D341Med (cell line): ENCODE measurements at regions not wholly inside any gene's neighbourhood (a gene's known extent, or its start where the extent isn't known, plus 50 kb on each side); places are given as distances from the start of the nearest gene placed in this dataset.

Source experiments
- DNase-seq: peaks from one replicate; pipeline ENCODE4 v3.0.0; 2012; ENCODE audit warnings: low spot score

DNA sequence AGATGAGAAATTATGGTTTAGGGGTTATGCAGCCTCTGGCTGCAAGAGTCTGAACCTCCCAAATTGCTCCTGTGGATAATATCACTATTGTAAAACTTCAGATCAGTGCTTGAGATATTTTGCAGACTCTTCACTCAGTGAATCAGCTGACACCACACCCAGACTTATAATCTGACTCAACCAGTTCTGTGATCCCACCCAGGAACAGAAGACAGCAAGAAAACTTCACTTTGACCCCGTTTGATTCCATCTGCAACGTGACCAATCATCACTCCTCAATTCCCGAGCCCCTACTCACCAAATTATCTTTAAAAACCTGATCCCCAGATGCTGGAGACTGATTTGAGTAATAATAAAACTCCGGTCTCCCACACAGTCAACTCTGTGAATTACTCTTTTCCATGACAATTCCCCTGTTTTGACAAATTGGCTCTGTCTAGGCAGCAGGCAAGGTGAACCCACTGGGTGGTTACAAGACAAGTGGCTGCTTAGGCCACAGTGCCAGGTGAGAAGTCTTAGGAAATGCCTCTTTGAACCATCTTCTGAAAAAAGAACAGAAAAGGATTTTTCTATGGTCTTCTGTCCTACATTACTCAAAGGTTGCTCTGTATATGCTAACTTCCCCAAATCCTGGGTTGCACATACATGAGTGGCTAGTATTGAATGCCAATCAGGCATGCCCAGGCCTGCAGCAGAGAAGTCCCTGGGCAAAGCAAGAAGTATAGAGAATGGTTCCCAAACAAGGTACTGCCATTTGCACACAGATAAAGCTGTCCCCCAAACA, 588.0 kb downstream of the PRELID2 start:
- no peak for DNase-seq

DNA sequence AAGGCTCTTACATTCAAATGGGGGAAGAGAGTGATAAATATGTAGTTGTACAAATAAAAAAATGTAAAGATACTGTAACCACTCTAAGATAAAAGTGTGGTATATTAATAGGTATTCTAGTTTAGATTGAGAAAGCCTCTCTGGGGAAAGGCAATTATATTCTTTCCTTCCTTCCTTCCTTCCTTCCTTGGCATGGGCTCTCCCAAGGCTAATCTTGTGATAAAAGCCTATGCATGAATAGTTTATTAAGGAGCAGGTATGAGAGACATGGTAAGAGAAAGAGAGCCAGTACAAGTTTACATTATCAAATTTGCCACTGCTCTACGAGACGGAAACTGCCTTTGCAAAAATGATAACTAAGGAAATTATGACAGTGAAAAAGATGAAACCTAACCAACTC, 588.8 kb downstream of the PRELID2 start:
- no peak for DNase-seq

DNA sequence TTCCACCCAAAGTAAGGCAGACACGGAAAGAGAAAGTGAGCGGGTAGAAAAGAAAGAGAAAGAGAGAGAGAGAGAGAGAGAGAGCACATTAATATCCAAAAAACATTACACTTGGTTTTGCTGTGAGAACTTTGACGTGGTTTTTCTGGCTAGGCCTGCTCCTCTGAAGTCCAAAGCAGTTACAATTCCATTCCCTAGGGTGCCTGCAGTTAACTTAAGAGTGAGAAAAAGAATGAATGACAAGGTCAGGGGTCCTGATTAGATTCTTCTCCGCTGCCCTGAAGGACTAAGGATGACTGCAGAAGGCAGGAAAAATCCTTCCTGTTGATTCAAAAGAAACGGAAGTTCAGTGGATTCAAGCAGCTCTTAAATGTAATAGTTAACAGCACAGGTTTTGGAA, 589.8 kb downstream of the PRELID2 start:
- DNase-seq: no peak

DNA sequence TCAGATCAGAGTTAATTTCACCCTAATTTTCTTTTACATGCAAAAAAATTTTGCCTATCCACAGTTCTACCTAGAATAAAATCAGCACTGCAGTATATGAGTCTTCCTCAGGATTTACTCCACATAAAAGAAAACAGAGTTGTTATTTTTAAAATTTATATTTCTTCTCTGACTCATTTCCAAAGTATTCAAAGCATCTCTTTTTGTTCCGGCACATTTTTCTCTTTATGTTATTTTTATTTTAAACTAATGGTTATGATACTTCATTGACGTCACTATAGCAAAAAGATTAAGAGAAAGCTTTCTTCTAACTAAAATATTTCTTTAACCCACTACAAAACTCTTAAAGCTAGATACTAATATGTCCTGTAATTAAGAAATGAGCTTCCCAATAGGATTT, 590.4 kb downstream of the PRELID2 start:
- no peak for DNase-seq

DNA sequence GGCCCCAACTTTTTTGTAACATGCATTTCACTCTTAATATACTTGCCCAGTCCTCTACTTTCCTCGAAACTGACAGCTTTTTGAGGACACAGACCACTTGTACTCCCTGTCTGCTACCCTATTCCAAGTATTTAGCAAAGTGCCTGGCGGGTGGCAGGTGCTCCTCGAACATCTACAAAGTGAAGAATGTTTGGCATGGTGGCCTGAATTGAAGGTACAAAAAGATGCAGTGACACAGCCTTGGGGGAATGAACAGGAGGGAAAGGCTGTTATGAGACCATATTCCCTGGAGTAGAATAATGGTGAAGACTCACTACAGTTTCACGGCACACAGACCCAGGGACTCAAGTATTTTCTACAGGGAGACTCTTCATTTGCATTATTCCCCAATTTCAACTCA, 590.9 kb downstream of the PRELID2 start:
- no peak for DNase-seq

DNA sequence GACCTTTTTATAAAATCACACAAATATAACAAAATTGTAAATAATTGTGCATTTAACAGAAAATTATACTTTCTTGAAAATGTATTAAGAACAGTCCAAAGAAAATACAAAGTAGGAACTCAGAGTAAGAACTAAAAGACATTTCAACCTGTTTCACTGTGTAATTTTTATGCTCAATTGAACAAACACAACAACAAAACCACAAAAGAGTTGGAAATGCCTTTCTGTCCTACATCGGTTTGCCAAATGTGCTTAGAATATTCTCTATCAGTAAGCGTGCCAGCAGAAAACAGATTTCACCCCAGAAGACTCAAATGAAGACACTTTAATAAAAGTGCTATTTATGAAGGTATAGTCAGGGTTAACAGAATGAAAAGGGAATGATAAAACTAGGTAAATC, 592.1 kb downstream of the PRELID2 start:
- no peak for DNase-seq

DNA sequence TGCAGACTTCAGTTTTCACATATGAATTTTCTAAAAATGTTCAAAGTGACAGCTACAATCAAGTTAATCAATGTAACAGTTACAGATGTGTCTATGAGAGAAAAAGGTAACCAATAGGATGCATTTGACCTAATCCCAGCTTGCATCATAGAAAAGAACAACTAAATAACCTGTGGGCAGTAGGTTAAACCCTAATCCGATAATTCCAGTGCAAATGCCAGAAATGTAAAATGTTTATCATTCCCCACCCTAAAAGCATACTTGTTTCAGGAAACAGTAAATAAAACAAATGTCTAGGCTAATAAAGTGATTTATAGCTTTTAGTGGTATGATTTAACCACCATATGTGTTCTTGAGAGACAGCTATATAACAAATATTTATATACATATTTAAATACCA, 592.6 kb downstream of the PRELID2 start:
- no peak for DNase-seq

DNA sequence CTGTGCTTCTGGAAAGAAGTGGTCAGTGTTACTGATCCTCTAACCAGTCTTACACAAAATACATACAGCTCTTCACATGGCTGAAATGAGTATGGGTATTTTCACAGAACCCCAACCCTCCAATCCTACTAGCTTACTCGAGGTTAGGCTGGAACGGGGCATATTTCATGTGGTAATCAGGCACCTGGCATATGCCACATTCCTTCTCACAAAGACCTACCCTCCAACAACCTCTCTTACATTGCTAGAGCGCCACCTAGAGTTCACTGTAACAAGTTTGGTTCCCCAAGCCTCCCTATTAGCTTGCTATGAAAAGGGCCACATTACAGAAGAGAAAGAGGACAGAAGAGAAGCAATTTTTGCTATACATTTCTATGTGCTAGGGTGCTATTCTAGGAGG, 597.3 kb downstream of the PRELID2 start:
- DNase-seq: peak; percentile 47

DNA sequence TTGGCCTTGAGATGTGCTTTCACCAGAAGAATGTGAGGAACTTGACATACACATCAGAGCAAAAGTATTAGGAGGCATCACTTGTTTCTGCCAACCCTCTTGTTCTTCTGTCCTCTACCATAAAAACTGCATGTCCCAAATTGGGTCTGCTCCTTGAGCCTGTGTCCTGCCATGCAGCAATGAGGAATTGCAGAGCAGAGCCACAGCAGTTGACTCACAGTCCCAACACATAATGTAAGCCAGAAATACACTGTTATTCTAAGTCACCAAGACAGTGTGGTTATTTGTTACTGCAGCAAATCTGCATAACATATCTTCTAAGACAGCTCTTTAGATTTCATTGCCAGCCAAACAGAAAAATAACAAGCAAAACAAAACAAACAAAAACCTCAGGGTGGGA, 598.2 kb downstream of the PRELID2 start:
- DNase-seq: no peak

DNA sequence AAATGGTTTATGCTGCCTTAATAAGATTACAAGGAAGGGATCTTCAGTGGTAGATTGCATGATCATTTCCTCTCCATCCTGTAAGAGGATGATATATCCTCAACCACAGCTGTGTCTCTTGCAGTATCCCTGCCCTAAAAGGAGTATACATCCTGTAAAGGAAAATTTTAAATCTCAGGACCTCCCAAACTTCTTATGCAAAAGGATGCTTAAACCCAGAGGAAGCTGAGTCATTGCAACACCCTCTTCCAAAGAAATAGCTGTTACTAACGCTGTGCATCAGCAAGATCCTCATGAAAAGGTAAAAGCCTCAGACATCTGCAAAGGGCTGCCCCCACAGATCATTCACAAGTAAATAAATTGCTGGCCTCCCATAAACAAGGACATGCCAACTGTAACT, 599.0 kb downstream of the PRELID2 start:
- DNase-seq: no peak

DNA sequence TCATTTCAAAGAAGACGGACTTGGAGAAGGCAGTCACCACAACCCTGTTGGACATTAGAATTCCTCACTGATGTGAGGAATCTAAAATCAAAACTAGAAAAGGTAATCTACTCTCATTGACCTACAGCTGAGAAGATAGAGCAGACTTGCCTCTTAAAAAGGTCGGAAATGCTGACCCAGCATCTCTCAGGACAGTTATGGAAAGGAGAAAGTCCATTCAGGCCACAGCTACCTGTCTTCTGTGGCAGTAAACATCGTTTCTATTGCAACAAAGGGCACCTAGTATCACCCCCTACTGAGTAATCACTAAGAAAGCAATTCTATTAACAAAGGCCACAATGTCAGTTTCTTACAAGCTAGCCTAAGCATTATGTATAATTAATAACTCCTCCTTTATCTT, 601.7 kb downstream of the PRELID2 start:
- DNase-seq: no peak

DNA sequence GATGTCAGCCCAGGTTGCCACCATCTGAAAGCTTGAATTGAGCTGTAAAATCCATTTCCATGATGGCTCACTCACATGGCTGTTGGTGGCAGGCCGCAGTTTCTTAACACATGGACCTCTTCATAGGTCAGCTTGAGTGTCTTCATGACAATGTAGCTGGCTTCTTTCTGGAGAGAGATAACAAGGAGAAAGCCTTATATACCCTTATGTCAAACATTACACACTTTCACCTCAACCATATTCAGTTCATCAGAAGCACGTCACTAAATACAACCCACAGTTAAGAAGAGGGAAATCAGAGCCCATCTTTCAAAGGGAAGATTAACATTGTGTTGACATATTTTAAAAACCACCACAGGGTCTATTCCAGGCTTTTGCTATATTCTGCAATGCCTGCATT, 604.4 kb downstream of the PRELID2 start:
- no peak for DNase-seq

DNA sequence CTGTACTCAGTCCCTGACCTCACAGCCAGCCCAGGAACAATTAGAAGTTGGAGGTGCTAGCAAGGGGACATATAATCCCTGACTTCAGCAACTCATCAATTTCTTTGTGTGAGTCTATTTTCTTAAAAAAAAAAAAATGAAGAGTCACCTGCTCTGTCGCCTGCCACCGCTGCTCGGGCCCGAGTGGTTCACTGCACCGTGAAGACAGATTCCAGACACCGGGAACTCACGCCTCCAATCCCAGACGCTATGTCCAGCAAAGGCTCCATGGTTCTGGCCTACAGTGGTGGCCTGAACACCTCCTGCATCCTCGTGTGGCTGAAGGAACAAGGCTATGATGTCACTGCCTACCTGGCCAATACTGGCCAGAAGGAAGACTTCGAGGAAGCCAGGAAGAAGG, 606.6 kb downstream of the PRELID2 start:
- DNase-seq: no peak

DNA sequence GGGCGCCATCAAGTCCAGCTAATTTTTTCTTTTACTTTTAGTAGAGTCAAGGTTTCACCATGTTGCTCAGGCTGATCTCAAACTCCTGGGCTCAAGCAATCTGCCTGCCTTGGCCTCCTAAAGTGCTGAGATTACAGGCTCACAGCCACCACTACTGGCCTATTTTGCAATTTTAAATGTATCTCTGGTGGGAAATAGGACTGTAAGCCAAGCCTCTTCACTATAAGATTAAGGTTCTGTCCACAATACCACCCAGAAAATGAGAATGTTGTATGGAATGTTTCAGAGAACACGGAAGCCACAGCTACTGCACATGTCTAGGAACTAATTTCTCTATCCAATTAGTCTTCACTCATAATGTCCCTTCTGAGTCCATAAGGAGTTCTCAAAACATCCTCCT, 607.3 kb downstream of the PRELID2 start:
- no peak for DNase-seq

DNA sequence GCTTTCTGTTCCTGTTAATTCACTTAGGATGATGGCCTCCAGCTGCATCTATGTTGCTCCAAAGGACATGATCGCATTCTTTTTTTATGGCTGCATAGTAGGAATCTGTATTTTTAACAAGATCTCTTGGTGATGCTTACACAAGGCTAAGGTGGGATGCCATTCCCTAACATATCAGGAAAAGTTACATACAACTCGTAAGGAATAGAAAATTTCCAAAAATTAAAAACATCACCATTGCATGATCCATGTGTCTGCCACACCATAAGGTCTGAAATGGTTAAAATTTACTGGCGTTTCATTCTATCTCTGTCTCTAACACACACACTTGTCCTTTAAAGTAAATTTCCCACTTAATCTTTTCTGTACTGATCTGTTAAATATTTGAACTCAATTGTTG, 608.4 kb downstream of the PRELID2 start:
- DNase-seq: no peak

DNA sequence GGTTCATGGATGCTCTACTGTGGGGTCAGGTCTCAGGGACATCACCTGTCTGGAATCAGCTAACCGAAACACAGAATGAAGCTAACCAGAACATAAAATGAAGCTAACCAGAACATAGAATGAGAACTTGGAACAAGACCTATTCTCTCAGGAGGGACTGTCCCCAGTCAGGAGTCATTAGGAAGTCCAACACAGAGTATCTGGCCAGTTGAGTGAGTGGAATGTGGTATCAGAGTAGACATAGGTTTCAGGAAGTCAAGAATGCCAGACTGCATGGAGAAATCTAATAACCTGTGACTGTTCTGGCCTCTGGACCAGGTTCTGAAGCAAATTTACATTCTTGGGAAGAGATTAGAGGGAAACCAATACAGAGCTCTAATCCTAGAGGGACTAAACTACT, 609.6 kb downstream of the PRELID2 start:
- no peak for DNase-seq

DNA sequence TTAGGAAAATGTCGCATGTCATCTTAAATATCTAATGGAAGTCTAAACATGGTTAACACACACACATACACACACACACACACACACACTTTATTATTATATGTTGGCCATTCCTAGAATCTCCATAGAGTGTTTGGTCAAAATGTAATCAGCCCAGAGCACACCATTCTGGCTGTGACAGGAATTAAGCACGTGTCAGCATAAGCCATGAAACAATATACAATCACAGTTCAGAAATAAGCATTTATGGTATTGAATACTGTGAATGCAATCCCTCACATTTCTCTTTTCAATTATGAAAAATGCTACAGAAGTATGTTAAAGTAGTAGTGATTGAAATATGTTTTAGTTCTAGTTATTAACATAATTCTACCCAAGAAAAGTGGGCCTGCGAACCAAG, 611.6 kb downstream of the PRELID2 start:
- no peak for DNase-seq

DNA sequence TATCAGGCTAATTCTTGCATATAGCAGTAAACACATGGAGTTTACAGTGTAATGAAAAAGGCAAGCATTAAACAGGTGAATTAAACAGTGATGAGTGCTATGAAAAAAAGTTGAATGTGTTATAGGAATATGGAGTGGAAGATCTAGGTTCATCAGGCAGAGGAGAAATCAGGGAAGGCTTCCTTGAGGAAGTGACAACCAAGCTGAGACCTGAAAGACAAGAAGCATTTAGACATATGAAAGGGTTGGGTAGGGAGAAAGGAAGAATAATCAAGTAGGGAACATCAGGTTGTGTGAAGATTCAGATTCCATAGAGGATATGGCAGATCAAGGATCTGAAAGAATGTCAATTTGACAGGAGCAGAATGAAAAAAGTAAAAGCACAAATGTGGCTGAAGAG, 612.5 kb downstream of the PRELID2 start:
- DNase-seq: no peak

DNA sequence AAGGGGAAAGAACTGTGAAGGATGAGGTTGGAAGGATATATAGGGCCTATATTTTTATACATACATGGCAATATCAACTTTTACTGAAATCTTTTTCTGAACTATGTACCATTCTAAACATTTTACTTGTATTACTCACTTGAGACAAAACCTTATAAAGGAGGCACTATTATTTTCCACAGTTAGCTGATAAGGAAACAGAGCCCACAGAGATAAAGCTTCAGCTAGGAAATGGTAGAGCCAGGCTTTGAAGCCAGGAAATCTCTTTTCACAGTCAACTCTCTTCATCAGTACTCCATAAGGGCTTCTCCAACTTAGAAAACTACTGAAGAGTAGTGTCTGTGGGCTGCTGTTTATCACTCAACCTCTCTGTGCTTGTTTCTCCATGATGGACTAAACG, 613.7 kb downstream of the PRELID2 start:
- DNase-seq: no peak

DNA sequence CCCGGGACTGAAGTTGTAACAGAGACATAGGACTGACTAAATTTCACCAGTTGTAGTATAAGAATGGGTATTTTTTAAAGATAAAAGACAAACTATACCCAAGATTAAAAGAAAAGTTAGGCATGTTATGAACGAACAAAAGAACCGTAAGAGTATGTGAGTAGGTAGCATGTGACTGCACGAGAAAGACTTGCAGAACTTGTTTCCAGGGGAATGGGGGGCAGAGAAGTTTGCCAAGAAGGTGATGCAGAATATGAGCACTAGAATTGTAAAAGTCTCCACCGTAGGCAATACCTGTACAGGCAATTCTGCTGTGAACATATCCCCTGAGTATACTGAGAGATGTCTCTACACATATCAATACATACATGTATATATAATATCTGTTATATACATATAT, 614.7 kb downstream of the PRELID2 start:
- no peak for DNase-seq

DNA sequence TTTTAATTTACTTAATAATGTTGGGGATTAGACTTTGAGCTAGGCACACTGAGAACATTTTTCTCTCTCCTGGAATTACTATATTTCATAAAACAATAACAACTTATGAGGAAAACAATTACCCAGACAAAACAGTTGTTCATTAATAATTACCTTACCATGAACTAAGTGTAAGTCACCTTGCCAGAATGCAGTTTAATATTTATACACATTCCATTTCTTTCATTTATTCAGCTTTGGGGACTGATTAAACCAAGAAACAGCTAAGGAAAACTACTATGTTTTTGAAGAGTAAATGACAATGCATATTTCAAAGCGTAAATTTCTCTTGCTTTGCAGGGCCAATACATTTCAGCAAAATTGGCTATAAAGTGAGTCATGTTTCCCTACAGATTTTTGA, 616.2 kb downstream of the PRELID2 start:
- no peak for DNase-seq

DNA sequence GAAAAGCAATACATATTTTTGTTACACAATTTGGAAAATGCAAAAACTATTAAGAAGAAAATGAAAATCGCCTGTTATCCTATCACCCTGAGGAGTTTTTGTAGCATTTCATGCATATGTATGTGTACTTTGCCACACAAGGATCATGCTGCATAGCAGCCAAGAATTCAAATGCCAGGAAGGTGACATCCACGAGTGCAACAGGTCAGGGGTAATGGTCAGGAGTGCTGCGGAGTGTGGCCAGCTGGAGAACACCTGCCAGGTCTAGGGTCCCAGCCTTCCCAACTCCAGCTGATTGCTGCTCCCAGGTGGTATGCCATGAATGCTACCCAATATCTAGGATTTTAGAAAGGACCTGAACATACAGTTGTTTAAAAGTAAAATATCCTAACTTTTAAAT, 617.1 kb downstream of the PRELID2 start:
- DNase-seq: no peak

DNA sequence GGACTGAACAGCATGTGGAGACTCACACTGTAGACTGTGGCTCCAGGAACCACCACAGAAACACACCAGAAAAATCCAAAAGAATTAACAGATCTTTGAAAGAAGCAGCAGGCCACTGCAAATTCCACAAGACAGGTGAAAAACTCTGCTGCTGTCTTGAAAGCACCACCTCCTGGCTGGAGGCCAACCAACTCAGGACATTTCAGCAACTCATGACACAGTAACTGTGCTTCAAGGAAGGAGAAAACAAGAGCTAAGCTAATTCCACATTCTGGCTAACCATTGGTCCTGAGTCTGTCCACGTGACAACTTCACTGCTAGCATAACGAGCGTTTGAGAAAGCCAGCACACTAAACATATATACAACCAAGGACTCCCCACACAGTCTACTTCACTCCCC, 625.1 kb downstream of the PRELID2 start:
- no peak for DNase-seq

DNA sequence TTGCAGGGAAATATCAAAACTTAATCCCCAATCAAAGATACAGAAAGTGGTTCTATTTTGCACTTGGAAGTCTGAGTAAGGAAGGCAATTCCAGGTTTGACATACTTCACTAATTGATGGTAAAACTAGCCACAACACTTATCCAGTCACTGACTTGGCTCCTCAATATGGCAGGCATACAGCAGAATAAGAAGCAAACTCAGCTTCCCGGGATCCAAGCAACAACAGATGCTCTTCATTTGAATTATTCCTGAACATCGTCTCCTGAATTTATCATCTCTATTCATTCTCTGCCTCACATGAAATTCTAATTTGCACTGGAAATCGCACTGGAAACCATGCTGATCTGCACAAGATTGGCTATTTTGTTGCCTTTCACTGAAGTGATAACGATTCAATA, 629.6 kb downstream of the PRELID2 start:
- no peak for DNase-seq

DNA sequence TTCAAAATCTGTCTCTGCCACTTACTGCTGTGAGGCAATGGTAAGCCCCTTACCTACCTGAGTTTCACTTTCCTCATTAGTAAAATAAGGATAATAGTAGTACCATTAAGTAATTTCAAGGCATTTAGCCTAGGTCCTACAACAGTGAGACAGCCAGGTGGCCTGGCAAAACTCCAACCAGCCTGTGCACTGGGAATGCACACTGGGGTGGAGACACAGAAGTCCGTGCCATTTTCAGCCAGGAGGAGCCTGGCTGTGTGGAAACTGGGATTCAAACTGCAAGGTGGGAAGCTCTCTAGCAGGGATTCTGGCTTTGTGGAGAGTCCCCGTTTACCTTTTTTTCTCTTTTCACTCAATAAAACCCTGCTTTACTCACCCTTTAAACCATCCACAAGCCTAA, 630.4 kb downstream of the PRELID2 start:
- DNase-seq: no peak
